Esophagus squamous epithelium (tissue), 4 donors: ENCODE measurements at regions not wholly inside any gene's neighbourhood (a gene's known extent, or its start where the extent isn't known, plus 50 kb on each side); places are given as distances from the start of the nearest gene placed in this dataset.

Experiments used
- POLR2A ChIP-seq, 4 donors: fragments of 450-650 bp; IDR thresholded peaks; one replicate each; pipeline ENCODE4 v1.6.1; 2017; ENCODE audit warnings: antibody characterized with exemption in 4 of 4, mild to moderate bottlenecking in 4 of 4, moderate library complexity in 3 of 4
- TF ChIP-seq, protein P1 (sequence below), 6 experiments: fragments of 450-650 bp in 4 of 6; fragments of 200-600 bp in 2 of 6; sonication (generic) in 2 of 6; IDR thresholded peaks; one replicate each; pipeline ENCODE4 v1.5.1; 2016 to 2019; ENCODE audit warnings: antibody characterized with exemption in 6 of 6, mild to moderate bottlenecking in 4 of 6, moderate library complexity in 4 of 6

- TF ChIP-seq, protein P1, sequence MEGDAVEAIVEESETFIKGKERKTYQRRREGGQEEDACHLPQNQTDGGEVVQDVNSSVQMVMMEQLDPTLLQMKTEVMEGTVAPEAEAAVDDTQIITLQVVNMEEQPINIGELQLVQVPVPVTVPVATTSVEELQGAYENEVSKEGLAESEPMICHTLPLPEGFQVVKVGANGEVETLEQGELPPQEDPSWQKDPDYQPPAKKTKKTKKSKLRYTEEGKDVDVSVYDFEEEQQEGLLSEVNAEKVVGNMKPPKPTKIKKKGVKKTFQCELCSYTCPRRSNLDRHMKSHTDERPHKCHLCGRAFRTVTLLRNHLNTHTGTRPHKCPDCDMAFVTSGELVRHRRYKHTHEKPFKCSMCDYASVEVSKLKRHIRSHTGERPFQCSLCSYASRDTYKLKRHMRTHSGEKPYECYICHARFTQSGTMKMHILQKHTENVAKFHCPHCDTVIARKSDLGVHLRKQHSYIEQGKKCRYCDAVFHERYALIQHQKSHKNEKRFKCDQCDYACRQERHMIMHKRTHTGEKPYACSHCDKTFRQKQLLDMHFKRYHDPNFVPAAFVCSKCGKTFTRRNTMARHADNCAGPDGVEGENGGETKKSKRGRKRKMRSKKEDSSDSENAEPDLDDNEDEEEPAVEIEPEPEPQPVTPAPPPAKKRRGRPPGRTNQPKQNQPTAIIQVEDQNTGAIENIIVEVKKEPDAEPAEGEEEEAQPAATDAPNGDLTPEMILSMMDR (IDR thresholded peaks at IDR 0.05): no peak
- no peak for TF ChIP-seq POLR2A (IDR thresholded peaks at IDR 0.05)
Measured at GRCh38 chr17:71329310-71330098, 791.3 kb upstream of the SOX9 start.
